Panc1 (cell line): ENCODE measurements at regions not wholly inside any gene's neighbourhood (a gene's known extent, or its start where the extent isn't known, plus 50 kb on each side); places are given as distances from the start of the nearest gene placed in this dataset.

ENCODE experiments used
- SIN3A ChIP-seq: IDR thresholded peaks from 2 replicates; pipeline ENCODE4 v1.6.1; 2012; ENCODE audit warnings: low read depth, mild to moderate bottlenecking, low read length, moderate library complexity, borderline replicate concordance; ENCODE audit not compliant: insufficient read depth
- TCF7L2 ChIP-seq: IDR thresholded peaks from 2 replicates; pipeline ENCODE4 v1.6.1; 2011; ENCODE audit warnings: mild to moderate bottlenecking, low read depth, low read length, inconsistent platforms
- TF ChIP-seq, protein P1 (sequence below): fragments of 450-650 bp; IDR thresholded peaks from 2 replicates; pipeline ENCODE4 v1.5.1; 2017; ENCODE audit warnings: mild to moderate bottlenecking
- TF ChIP-seq, protein P2 (sequence below), 2 experiments: IDR thresholded peaks; 2 replicates each; pipeline ENCODE4 v1.6.1; 2011 to 2012; ENCODE audit warnings: low read depth in 2 of 2, control low read depth in 1 of 2, low read length in 1 of 2, mild to moderate bottlenecking in 1 of 2, moderate library complexity in 1 of 2; ENCODE audit not compliant: insufficient read depth in 1 of 2

DNA sequence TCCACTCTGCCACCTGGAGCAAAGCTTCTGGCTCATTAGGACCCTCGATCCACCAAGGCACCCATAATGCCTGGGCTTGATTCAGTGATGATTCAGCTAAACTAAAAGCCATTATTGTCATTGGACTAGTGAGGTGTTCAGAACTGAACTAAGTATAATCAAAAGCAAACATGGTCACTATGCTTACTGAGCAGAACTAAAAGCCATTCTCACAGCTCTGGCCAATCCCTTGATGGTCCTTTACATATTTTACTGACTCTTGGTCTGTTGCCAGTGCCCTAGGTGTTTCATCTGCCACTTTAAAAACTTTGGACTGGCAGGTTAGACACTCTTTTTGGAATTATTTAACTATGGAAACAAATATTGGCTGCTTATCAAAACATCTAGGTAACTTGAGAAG is 703.5 kb downstream of the FAT4 start:
- TF ChIP-seq, protein P1, sequence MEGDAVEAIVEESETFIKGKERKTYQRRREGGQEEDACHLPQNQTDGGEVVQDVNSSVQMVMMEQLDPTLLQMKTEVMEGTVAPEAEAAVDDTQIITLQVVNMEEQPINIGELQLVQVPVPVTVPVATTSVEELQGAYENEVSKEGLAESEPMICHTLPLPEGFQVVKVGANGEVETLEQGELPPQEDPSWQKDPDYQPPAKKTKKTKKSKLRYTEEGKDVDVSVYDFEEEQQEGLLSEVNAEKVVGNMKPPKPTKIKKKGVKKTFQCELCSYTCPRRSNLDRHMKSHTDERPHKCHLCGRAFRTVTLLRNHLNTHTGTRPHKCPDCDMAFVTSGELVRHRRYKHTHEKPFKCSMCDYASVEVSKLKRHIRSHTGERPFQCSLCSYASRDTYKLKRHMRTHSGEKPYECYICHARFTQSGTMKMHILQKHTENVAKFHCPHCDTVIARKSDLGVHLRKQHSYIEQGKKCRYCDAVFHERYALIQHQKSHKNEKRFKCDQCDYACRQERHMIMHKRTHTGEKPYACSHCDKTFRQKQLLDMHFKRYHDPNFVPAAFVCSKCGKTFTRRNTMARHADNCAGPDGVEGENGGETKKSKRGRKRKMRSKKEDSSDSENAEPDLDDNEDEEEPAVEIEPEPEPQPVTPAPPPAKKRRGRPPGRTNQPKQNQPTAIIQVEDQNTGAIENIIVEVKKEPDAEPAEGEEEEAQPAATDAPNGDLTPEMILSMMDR: no peak
- TF ChIP-seq SIN3A (no peak), TCF7L2 (no peak)
- TF ChIP-seq, protein P2, sequence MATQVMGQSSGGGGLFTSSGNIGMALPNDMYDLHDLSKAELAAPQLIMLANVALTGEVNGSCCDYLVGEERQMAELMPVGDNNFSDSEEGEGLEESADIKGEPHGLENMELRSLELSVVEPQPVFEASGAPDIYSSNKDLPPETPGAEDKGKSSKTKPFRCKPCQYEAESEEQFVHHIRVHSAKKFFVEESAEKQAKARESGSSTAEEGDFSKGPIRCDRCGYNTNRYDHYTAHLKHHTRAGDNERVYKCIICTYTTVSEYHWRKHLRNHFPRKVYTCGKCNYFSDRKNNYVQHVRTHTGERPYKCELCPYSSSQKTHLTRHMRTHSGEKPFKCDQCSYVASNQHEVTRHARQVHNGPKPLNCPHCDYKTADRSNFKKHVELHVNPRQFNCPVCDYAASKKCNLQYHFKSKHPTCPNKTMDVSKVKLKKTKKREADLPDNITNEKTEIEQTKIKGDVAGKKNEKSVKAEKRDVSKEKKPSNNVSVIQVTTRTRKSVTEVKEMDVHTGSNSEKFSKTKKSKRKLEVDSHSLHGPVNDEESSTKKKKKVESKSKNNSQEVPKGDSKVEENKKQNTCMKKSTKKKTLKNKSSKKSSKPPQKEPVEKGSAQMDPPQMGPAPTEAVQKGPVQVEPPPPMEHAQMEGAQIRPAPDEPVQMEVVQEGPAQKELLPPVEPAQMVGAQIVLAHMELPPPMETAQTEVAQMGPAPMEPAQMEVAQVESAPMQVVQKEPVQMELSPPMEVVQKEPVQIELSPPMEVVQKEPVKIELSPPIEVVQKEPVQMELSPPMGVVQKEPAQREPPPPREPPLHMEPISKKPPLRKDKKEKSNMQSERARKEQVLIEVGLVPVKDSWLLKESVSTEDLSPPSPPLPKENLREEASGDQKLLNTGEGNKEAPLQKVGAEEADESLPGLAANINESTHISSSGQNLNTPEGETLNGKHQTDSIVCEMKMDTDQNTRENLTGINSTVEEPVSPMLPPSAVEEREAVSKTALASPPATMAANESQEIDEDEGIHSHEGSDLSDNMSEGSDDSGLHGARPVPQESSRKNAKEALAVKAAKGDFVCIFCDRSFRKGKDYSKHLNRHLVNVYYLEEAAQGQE (IDR thresholded peaks at IDR 0.05; ENCODE audit: insufficient read depth in 1 of 2, low read depth in 2 of 2, low read length in 1 of 2): no peak
